ENCODE measurements at regions not wholly inside any gene's neighbourhood (a gene's known extent, or its start where the extent isn't known, plus 50 kb on each side); places are given as distances from the start of the nearest gene placed in this dataset.
A peak's percentile ranks its signal among the peaks of the same experiment; 100 is the strongest.
"Not testable (repeated sequence)": the region's sequence is repeated elsewhere in the genome, so short reads cannot be mapped to it uniquely, and the experiment has no call there.

DNA sequence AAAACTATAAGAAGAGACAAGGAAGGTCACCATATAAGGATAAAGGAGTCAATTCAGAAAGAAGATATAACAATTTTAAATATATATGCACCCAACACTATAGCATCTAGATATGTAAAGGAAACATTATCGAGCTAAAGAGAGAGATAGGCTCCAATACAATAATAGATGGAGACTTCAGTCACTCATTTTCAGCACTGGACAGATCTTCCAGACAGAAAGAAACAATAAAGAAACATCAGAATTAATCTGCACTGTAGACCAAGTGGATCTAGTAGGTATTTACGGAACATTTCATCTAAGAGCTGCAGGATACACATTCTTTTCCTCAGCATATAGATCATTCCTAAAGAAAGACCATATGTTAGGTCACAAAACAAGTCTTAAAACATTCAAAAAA, 463.5 kb downstream of the KCTD16 start:
- Histone ChIP-seq H3K27ac (no peak overlapping the region), H4K20me1 (no peaks in the 10 kb centered on the region), H3K9ac (no peak overlapping the region)

DNA sequence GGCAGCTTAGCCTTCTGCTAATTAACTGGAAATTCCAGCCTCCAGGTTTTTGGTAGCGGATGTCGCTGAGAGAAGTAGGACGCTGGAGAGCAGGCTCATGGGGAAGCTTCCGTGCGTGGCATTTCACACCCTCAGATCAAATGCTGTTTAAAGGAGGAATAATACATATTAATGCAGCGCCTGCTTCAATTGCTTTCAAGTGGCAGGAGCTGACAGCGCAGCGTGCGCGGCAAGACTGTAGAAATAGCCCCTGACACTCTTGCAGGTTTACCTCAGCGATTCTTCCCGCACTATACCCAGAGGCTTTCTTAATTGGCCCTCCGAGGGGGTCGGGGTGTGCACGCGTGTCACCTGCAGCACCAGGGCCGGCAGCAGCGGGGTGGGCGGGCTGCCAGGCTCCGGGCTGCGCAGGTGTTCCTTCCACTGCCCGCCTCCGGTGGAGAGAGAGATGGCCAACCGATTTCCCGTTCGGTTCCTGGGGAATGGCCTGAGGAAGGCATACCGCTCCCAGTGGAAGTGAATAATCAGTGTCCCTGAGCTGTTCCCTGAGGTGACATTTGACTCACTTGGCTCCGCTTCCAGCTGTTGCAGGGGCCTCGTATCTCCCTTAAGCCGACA, 427.9 kb downstream of the KCTD16 start:
- Histone ChIP-seq H3K27ac (no peak overlapping the region), H3K4me1 (no peaks in the 10 kb centered on the region), H3K9ac (no peak overlapping the region), H3K4me3 (no peak overlapping the region), H3K27me3 (no peaks in the 10 kb centered on the region), H3K36me3 (no peaks in the 10 kb centered on the region), H3K9me3 (replicated peaks in 1 of 11) (peaks cover 3 to 24% (median 14%) of the 10 kb centered on the region in 11 experiments; a peak in 15 of 22 replicates), H3K4me2 (no peak overlapping the region), H4K20me1 (no peaks in the 10 kb centered on the region)
- no peak for TF ChIP-seq Cebpa-rat (IDR thresholded peaks at IDR 0.05)

More for the DNA sequence above, 463.5 kb downstream of the KCTD16 start:
- no peaks in the 10 kb centered on the region for H3K27me3 ChIP-seq
- peaks cover 34 to 68% (median 43%) of the 10 kb centered on the region in 11 experiments for H3K9me3 ChIP-seq (replicated peaks in 1 of 11)
- H3K4me2 ChIP-seq, result no peak overlapping the region
- H3K36me3 ChIP-seq, result no peaks in the 10 kb centered on the region
- H3K4me1 ChIP-seq, result no peaks in the 10 kb centered on the region
- TF ChIP-seq Cebpa-rat (IDR thresholded peaks at IDR 0.05), result no peak
- no peak overlapping the region for H3K4me3 ChIP-seq

DNA sequence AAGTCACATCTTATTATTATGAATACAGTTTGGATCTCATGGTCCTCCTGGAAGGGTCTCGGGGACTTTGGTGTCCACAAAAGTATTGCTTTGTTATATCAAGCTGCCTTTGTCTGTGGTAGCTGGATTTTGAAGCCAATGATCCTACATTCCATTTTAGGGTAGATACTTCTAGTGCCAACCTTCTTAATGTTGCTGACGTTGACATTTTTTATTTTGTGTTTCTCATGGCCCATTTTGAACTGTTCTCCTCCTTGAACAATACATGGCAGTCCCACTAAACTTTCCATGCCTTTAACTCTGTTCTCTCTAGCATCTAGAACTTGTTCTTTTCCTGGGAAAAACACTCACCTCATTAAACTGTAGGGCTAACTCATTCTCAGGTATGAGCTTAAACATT, 425.8 kb downstream of the KCTD16 start:
- Histone ChIP-seq H3K4me1 (no peaks in the 10 kb centered on the region), H3K27ac (no peak overlapping the region), H3K36me3 (no peaks in the 10 kb centered on the region), H3K27me3 (no peaks in the 10 kb centered on the region), H4K20me1 (no peaks in the 10 kb centered on the region), H3K9ac (no peak overlapping the region), H3K4me3 (no peak overlapping the region), H3K9me3 (replicated peaks in 1 of 11) (peaks cover 3 to 24% (median 14%) of the 10 kb centered on the region in 11 experiments; a peak in 15 of 22 replicates), H3K4me2 (no peak overlapping the region)
- TF ChIP-seq Cebpa-rat (IDR thresholded peaks at IDR 0.05), result no peak

GRCh38 chr5:144594919-144595318, 424.2 kb downstream of the KCTD16 start:
- Histone ChIP-seq H4K20me1 (no peaks in the 10 kb centered on the region), H3K27ac (no peak overlapping the region), H3K9me3 (replicated peaks in 1 of 11) (peaks cover 3 to 24% (median 14%) of the 10 kb centered on the region in 11 experiments; a peak in 15 of 22 replicates), H3K4me3 (no peak overlapping the region), H3K27me3 (no peaks in the 10 kb centered on the region), H3K4me2 (no peak overlapping the region), H3K36me3 (no peaks in the 10 kb centered on the region), H3K4me1 (no peaks in the 10 kb centered on the region), H3K9ac (no peak overlapping the region)
- no peak for TF ChIP-seq Cebpa-rat (IDR thresholded peaks at IDR 0.05)

GRCh38 chr5:144594234-144594633, 423.6 kb downstream of the KCTD16 start:
- not testable (repeated sequence) for H3K27me3 ChIP-seq, H3K27ac ChIP-seq, H3K4me2 ChIP-seq, H3K4me3 ChIP-seq, H3K9ac ChIP-seq, H4K20me1 ChIP-seq, H3K36me3 ChIP-seq, H3K4me1 ChIP-seq
- H3K9me3 ChIP-seq (replicated peaks in 1 of 11), result peaks cover 3 to 24% (median 14%) of the 10 kb centered on the region in 11 experiments; a peak in 15 of 22 replicates

- no peak overlapping the region for H3K9ac ChIP-seq
- H3K4me2 ChIP-seq, result no peak overlapping the region
- H3K4me3 ChIP-seq, result no peak overlapping the region
- no peaks in the 10 kb centered on the region for H4K20me1 ChIP-seq
- TF ChIP-seq Cebpa-rat (IDR thresholded peaks at IDR 0.05), result no peak
- H3K27ac ChIP-seq, result no peak overlapping the region
- H3K9me3 ChIP-seq (replicated peaks in 1 of 11), result no peaks in the 10 kb centered on the region; a peak in 1 of 22 replicates
- H3K27me3 ChIP-seq, result no peaks in the 10 kb centered on the region
- peaks cover 0 to 6% (median 0%) of the 10 kb centered on the region in 10 experiments; a peak in 2 of 20 replicates for H3K4me1 ChIP-seq
- no peaks in the 10 kb centered on the region for H3K36me3 ChIP-seq
Observed at GRCh38 chr5:144585681-144586080, 415.0 kb downstream of the KCTD16 start.

- Histone ChIP-seq H3K36me3 (no peaks in the 10 kb centered on the region), H3K4me1 (peaks cover 0 to 6% (median 0%) of the 10 kb centered on the region in 10 experiments; a peak in 2 of 20 replicates), H3K9ac (no peak overlapping the region), H3K27ac (peak overlapping the region in 2 of 11 experiments; percentile 34 to 44; a peak in 3 of 22 replicates), H3K4me3 (no peak overlapping the region), H4K20me1 (no peaks in the 10 kb centered on the region), H3K4me2 (no peak overlapping the region), H3K27me3 (no peaks in the 10 kb centered on the region), H3K9me3 (replicated peaks in 1 of 11) (no peaks in the 10 kb centered on the region; a peak in 1 of 22 replicates)
- TF ChIP-seq Cebpa-rat (IDR thresholded peaks at IDR 0.05), result no peak
Observed at GRCh38 chr5:144583541-144584449, 413.1 kb downstream of the KCTD16 start.

DNA sequence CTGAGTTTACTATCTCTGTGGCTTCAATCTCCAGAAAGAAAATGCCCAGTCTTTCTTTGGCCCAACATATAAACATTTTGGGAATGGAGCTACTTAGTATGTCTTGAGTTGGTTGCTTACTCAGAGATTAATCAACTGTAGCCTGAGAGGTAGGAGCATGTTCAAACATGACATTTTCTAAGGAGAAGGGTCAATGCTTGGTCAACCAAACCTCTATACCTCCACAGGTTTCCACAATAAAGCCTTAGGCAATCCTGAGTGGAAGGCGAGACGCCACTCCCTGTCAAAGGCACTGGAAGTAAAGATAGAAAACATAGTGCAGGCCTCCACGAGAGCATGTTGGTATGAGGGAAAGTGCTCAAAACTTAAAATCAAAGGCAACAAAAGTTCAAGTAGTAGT, 411.4 kb downstream of the KCTD16 start:
- Histone ChIP-seq H3K27me3 (no peaks in the 10 kb centered on the region), H3K36me3 (no peaks in the 10 kb centered on the region), H3K9ac (no peak overlapping the region), H4K20me1 (no peaks in the 10 kb centered on the region), H3K4me2 (no peak overlapping the region), H3K4me3 (no peak overlapping the region), H3K4me1 (peaks cover 0 to 6% (median 0%) of the 10 kb centered on the region in 10 experiments; a peak in 2 of 20 replicates), H3K9me3 (replicated peaks in 1 of 11) (no peaks in the 10 kb centered on the region; a peak in 1 of 22 replicates), H3K27ac (no peak overlapping the region)
- no peak for TF ChIP-seq Cebpa-rat (IDR thresholded peaks at IDR 0.05)

DNA sequence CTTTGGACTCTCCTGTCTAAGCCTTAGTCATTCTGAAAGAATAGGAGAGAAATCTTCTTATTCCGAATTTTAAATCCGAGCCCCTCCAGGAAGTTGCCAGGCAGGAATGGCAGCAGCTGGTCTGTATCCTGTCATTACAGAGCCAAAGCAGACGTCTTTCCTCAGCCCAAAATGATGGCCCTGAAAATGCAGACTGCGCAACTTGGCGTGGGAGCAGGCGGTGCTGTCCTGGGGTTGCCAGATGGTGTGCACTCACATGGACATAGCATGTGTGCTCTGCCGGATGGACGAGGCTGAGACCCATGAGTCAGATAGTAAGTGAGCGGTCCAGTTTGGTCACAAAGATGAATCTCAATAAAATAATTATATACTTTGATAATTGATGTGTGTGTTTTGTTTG, 410.4 kb downstream of the KCTD16 start:
- H3K27me3 ChIP-seq, result no peaks in the 10 kb centered on the region
- no peak overlapping the region for H3K4me2 ChIP-seq
- no peak overlapping the region for H3K9ac ChIP-seq
- peaks cover 0 to 6% (median 0%) of the 10 kb centered on the region in 10 experiments; a peak in 2 of 20 replicates for H3K4me1 ChIP-seq
- no peaks in the 10 kb centered on the region for H3K36me3 ChIP-seq
- no peaks in the 10 kb centered on the region for H4K20me1 ChIP-seq
- H3K27ac ChIP-seq, result no peak overlapping the region
- no peaks in the 10 kb centered on the region; a peak in 1 of 22 replicates for H3K9me3 ChIP-seq (replicated peaks in 1 of 11)
- no peak for TF ChIP-seq Cebpa-rat (IDR thresholded peaks at IDR 0.05)
- H3K4me3 ChIP-seq, result no peak overlapping the region

Measured in BLaER1 treated with 17β-estradiol and CSF1 and Interleukin-3, amounts not matched to agents 10 nM and 100 nM (cell line).